HG03354 (cell line): ENCODE measurements at regions not wholly inside any gene's neighbourhood (a gene's known extent, or its start where the extent isn't known, plus 50 kb on each side); places are given as distances from the start of the nearest gene placed in this dataset.

ENCODE experiments used
- ATAC-seq: cut with Tn5 transposase; IDR thresholded peaks from one replicate; pipeline ENCODE4 v1.9.1; 2021; ENCODE audit warnings: mild to moderate bottlenecking; ENCODE audit not compliant: unreplicated experiment, poor library complexity, severe bottlenecking

DNA sequence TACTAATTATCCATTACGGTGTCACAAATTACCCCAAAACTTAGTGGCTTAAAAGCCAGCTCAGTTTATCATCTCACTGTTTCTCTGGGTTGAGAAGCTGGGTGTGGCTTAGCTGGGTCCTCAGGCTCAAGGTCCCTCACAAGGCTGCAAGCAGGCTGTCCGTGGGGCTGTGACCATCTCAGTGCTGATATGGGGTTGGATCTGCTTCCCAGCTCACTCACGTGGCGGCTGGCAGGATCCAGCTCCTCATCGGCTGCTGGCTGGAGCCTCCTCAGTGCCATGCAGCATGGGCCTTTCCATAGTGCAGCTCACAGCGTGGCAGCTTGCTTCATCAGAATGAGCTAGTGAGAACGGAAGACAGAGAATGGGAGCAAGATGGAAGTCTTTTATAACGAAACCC is 128.5 kb upstream of the CPEB4 start:
- no peak for ATAC-seq

DNA sequence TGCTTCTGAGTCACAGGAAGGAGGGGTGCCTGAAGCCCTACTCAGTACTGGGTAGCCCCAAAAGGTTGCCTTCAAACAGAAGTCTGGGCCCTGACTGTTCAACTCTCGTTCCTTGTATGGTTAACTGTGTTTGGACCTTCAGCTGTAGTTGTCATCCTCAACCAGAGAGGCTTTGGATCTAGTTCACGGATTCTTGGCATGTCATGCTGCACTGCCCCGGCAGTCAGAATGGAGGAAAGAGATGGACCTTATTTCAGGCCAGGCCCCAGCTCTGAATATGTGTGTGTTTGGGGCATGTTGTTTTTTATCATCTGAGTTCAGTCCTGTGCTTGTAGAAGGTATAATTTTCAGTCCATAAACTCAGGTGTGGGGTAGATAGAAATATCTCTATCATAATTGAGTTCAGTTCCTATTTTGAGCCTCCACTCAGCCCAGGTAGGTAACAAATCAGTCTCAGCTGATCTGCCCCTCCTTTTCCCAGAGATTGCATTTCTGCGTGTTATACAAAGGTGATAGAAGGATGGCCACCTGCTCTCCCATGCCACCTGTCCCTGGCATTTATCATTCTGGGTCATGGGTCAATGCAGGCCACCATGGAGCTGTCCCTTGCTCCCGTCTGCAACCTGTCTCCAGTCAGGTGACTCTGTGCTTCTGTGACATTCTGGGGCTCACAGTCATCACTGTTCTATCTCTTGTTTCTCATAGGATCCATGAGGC is 127.5 kb upstream of the CPEB4 start:
- ATAC-seq = no peak

DNA sequence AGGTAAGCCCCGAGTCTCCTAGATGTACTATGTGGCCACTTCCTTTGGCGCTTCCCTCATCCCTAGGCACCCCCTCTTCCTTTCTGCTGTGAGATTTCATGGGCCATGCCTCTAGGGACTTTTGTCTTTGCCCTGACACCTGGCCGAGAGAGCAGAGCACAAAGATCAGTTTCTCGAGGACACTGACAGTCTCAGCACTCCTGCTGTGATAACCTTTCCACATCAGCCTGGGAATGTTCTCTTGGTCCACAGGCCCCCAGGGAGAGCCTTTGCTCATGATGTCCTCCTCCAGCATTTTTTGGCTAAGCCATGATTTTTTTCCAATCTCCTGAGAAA is 127.0 kb upstream of the CPEB4 start:
- ATAC-seq = no peak

DNA sequence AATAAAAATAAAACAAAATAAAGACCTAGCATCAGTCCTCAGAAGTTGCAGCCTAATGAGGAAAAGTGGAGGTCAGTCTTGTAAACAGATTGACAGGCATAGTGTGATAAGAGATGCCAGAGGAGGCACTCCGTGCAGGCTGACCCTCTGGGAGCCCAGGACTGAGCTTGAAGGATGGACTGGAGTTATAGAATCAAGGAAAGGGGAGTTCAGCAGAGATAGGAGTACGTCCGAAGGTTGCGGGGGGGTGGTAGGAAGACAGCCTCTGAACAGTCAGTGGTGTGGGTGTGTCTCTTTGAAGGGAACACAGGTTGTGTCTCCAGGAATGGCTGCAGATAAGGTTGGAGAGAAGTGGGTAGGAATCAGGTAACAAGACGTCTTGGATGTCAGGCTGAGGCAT is 126.1 kb upstream of the CPEB4 start:
- ATAC-seq = no peak

DNA sequence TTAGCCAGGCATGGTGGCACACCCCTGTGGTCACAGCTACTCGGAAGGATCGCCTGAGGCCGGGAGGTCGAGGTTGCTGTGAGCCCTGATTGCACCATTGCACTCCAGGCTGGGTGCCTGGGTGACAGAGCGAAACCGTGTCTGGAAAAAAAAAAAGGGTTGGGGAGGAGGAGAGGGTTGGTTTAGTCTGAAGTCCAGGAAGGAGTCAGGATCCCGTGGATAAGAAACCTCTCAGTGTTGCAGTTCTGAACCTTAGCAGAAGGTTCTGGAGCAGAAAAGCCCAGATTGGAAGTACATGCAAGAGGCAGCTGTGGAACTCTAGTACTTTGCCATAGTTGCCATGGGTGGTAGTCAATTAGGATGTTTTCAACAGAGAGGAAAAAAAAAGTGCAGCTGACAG is 125.2 kb upstream of the CPEB4 start:
- ATAC-seq = no peak

DNA sequence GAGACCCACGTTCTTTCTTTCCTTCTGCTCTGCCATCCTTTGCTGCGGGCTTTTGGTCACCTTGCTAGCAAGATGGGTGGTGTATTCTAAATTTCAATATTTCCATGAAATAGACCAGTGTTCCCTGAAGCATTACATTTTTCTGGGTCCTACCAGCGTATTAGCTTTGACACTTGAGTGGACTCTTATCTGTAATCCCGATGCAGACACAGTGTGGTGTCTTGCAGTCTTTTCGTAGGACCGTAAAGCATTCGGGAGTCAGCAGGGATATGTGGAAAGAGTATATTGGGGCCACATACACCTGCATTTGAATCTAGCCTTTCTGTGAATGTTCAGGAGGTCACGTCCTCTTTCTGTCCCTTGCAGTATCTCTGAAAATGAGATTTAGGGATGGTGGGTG is 124.7 kb upstream of the CPEB4 start:
- no peak for ATAC-seq

DNA sequence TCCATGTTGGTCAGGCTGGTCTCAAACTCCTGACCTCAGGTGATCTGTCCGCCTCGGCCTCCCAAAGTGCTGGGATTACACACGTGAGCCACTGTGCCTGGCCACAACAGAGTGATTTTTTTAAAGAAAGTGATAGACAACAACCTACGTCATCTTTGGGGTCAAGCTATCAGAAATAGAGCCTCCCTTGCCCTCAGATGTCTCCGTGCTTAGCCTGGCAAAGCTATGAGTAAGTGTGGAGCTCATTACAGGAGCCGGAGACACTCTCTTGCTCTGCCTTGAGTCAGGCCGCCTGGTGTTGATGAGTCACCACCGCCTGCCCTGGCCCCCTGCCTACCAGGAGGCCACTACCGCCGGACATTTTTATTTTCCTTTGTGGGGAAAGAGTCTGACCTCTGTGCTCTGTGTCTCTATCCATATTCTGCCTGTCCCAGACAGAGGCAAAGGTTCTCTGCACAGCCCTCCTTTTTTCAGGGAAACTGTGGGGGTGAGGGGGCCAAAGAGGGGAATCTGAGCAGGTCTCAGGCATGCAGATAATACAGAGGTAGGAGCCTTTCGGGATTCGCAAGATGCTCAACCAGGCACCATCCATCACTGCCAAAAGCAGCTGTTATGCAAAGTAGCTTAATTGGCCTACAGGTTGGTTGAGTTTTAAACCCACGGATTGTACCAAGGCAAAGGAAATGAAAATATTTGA is 123.7 kb upstream of the CPEB4 start:
- ATAC-seq = no peak

DNA sequence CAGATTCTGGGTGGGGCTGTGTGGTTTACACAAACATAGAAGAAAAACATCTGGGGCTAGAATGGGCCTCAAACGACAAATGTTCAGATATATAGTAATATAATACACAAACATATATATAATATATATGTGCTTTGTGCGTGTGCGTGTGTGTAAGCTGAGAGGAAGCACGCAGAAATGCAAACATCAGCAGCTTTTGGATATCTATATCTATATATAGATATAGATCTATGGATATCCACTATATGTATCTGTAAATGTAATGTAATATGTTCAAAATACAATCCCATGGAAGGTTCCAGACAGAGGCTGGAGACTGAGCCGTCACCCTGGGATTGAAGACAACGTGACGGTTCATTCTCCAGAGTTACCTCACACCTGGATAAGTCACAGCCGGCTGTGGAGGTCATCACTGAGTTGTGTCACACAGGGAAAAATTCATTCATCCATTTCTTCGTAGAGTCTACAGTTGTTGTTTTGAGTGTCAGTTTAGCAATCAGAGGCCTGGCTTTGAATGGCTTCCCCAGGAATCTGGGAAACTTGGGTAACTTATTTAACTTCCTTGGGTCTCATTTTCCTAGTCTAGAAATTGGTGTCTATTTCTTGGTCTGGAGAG is 123.0 kb upstream of the CPEB4 start:
- ATAC-seq = no peak

DNA sequence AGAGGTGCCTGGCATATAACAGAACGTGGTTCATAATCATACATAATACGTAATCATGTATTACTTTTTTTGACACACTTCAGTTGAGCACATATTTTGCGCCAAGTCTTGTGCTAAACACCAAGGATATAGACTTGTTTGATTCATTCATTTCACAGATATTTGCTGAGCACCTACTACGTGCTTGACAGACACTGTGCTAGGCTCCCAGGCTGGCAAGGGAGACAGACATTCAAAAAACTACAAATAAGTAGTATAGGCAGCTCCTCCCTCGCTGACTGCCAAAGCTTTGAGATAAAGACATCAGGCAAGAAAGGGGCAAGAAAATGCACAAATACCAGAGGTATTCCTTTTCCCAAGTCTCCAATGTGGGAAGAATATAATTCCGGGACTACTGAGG is 122.5 kb upstream of the CPEB4 start:
- ATAC-seq = no peak

DNA sequence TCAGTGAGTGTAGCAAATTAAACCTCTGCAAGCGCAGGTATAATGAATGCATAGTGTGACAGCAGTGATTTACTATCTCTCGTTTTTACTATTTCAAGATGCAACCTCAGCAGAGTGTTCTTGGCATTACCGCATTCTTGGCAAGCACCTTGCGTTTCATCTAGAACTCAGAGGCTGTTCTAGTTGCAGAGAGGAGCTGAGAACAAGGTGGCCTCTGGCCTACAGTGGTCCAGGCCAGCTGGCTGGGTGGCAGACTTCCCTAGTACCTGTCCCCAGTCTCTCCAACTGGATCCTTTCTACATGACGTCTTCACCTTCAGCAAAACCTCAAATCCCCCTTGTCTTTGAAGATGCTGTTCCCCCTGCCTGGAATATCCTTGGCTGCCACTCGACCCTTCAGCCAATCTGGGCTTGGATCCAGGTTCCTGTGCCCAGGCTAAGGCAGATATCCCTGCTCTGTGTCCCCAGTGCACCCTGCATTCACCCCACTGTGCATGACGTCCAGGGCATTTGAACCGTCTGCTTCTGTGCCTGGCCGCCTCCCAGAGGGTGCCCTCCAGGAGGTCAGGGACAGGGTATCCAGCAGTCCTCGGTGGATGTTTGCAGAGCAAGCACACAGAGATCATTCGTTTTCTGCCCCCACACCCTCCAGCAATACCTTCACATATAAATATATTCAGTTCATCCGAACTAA is 120.4 kb upstream of the CPEB4 start:
- no peak for ATAC-seq

DNA sequence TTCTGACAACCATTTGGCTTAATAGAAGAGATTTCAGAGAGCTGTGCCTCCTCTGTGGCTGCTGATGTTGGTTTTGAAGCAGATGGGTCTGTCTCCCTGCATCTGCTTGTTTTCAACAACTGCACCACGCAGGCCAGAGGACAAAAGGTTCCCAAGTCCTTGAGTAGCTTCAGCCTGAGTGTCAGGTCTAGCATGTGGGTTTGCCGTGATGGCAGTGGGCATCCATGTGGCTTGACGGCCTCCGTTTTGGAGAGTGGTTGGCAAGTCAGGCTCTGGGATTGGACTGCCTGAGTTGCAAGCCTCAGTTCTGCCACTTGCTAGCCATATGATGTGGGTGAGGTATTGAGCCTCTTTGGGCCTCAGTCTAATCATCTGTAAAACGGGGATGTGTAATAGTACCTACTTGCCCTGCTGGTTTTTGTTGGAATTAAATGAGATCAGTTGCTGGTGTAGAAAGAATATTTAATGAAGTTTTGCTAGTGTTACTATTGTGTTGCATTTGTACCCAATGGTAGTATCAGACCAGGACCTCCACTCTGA is 119.8 kb upstream of the CPEB4 start:
- no peak for ATAC-seq

DNA sequence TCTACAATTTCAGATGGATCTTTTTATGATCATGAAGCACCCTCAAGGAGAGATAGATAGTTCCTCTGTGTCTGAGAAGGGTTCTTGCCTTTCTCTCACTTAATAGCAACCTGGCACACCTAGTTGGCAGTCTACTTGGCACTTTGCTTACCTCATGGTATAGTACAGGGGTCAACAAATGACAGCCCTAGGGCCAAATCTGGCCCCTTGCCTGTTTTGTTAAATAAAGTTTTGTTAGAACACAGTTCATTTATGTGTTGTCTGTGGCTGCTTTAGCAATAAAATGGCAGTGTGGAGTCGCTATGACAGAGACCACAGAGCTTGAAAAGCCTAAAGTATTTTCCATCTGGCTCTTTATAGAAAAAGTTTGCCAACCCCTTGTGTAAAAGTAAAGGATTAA is 119.3 kb upstream of the CPEB4 start:
- no peak for ATAC-seq

DNA sequence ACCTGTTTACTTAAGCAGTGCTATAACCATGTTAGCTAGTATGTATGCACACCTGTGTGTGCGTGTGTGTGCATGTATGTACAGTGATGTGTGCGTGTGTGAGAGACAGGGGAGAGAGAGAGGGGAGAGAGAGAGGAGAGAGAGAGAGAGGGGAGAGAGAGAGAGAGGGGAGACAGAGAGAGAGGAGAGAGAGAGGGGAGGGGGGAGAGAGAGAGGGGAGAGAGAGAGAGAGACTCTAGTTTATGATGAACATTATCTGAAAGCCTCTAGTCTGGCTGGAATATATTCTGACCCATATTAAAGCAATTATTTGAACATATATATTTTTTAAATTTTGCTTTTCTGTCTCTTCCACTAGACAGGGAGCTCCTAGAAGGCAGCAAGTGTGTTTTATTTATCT is 117.5 kb upstream of the CPEB4 start:
- ATAC-seq = no peak

DNA sequence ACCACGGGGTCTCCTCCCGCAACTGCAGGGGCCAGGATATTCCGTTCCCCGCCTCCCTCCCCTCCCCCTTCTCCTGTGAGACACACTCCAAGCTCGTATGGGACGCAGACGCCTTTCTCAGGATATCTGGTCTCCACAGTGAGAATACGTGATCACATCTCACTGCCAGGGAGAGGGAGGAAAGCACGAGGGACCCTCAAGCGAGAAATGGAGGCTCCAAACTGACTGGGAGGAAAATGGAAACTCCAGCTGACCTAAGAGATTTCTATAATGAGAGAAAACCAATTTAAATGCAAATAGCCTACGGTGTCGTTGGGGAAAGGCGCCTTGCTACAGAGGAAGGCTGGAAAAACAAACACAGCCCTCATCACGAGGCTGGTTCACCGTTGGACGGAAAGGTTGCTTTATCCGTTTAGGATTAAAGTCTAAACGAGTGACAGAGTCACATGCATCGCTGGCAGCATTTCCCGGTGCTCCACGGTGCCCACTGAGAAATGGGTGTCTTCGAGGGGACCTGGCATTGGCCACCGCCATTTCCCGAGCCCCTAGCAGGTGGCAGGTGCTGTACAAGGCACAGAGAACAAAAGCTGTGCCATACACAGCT is 116.9 kb upstream of the CPEB4 start:
- ATAC-seq = no peak

DNA sequence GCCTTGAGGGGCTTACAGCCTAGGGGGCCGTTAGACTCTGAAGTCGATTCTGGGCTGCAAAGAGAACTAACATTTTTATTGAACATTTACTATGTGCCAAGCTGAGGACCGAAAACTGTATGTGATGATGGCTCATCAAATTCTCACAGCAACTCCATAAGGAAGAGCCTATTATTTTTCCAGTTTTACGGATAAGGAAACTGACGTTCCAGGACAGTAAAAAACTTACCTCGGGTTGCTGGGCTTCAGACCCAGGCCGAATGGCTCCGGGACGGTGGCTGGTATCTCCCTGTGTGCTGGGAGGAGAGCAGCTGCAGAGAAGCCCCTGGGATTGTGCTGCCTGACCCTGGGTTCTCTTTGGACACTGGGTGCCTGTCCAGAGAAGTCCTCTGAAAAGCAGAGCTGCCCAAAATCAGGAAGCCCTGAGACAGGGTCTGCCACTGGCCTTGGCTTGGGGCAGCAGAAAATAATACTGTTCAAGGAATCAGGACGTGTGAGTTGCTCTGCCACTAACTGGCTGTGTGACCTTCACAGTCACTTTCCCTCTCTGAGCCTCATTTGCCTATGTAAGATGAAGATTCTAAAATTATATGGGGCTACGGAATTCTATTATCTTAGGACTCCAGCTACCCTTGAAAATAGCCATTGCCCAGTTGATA is 116.3 kb upstream of the CPEB4 start:
- ATAC-seq = no peak

DNA sequence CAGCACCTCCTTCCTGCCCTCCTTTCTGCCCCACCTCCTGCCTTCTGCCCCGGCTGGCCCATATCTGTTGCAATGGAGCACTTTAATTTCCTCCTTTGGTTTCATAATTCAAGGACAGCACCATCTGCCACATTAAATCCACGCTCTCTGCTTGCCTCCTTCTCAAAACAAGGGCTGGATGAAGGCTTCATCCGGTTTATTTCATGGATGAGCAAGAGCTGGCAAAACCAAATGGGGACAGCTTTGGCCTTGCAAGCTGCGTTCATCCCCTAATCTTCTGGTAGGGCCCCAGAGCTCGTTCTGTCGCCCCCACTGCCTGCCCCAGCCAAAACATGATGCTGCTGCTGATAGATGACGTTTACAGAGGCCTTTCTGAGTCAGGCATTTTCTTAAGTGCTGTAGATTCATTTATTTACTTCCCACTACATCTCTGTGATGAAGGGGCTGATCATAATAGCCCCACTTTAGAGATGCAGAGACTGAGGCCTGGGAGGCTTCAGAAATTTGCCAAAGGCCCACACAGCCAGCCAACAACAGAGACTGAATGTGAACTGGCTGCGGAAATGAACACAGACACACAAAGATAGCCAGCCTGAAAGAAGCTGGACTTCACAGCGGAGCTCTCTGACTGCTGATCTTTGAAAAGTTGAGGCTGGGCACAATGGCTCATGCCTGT is 115.6 kb upstream of the CPEB4 start:
- ATAC-seq = no peak

DNA sequence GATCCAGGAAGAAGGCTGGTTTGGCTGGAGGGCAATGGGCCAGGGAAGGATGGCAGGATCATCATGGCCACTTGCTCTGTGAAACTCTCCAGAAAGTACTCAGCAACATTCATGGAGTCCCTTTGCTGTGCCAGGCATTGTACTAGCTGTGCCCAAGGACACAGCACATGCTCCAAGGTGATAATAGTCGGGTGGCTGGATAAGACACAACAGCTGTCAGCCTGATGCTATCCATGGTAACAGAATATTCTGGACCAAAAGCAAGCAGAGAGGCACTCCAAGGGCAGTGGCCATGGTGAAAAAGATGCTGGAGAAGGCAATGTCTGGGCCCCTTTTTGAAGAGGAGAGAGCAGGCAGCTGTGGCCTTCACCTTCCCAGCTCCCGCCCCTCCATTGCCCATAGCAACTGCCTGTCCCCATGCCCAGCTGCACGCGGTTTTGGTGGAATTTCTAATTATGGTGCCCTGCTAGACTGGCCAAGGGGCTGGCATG is 113.8 kb upstream of the CPEB4 start:
- ATAC-seq = no peak

DNA sequence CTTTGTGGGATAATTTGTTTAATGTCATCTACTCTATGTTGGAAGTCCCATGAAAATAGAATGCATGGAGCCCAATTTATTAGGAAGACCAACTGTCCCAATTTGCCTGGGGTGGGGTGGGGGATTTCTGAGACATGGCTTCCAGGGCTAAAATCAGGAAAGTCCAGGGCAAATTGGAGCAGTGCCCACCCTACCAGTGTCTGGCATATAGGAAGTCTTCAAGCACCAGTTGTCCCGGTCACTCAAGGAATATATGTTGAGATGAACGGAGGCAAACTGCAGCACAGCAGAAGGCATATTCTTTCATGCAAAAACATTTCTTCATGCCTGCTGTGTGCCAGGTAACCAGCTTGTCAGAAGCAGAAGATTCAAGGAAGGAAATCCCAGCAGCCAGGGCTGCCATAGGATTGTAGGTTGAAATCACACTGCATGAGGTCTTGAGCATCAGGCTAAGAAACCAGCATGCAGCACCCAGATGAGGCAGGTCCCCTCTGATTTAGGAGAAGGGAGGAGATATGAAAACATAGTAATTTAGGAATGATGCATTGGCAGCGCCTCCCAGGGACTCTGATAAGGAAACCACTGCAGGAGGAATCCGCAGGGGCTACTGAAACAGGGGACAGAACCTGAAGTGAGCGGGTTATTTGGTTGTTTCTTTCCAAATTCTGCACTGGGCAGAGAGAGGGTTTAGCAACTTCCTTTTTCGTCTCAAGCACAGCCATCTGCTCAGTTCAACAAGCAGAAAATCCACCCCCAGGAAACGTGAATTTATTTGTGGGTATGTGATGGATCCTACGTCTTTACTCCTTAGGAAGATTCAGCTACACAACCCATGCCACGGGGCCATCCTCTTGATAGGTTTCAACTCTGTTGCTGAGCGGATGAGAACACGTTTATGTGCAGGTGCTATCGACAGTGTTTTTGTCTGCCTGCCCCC is 112.6 kb upstream of the CPEB4 start:
- ATAC-seq = no peak
